Large intestine (tissue), 3 donors: ENCODE measurements at regions not wholly inside any gene's neighbourhood (a gene's known extent, or its start where the extent isn't known, plus 50 kb on each side); places are given as distances from the start of the nearest gene placed in this dataset.
A peak's percentile ranks its signal among the peaks of the same experiment; 100 is the strongest.
"Not testable (repeated sequence)": the region's sequence is repeated elsewhere in the genome, so short reads cannot be mapped to it uniquely, and the experiment has no call there.

Source experiments
- DNase-seq, 2 donors: peaks; one replicate each; pipeline versions ENCODE4 v3.0.0 to v3.0.0-alpha.2; 2013
- H3K27ac ChIP-seq: one replicate; pipeline ENCODE4 v1.5.1; 2013; ENCODE audit warnings: low read length
- H3K27me3 ChIP-seq: 2 replicates; pipeline ENCODE4 v1.6.1; 2013; ENCODE audit warnings: low read length; ENCODE audit not compliant: control insufficient read depth, insufficient read depth
- H3K36me3 ChIP-seq: 2 replicates; pipeline ENCODE4 v1.6.1; 2013; ENCODE audit warnings: low read length; ENCODE audit not compliant: control insufficient read depth, insufficient read depth
- H3K4me1 ChIP-seq: one replicate; pipeline ENCODE4 v1.6.1; 2013; ENCODE audit warnings: low read length; ENCODE audit not compliant: control insufficient read depth, insufficient read depth
- H3K4me3 ChIP-seq: one replicate; pipeline ENCODE4 v1.5.1; 2013; ENCODE audit warnings: low read length
- H3K9me3 ChIP-seq: one replicate; pipeline ENCODE4 v1.6.1; 2013; ENCODE audit warnings: mild to moderate bottlenecking, low read depth, low read length, moderate library complexity; ENCODE audit not compliant: control insufficient read depth
- WGBS: methylation state at CpG from one replicate; pipeline ENCODE4 v1.1.5; 2013; ENCODE audit warnings: low lambda C conversion rate; ENCODE audit not compliant: insufficient coverage; 5-methylcytosine and 5-hydroxymethylcytosine counted together

DNA sequence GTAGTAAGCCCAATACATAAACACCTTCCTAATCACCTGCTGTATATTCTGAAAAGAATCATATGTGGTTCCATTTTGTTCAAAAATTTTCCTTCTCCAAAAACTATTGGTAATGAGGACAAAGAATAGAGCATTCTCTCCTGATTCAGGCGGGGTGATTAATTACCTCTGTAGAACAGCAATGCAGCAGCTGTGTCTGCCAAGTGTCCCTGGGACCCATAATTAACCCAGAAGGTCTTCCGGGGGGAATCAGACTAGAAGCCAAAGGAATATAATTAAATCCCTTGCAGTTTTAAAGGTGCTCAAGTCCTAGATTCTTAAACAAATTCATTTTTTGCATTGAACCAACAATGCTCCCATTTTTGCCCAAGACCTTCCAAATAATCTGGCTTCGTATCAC lies 60.3 kb upstream of the ABLIM1 start:
- 100% methylated on average over 1 of the region's 3 CpGs for WGBS
- DNase-seq, result no peak
- no peaks in the 10 kb centered on the region for H3K4me1 ChIP-seq
- no peaks in the 10 kb centered on the region for H3K27me3 ChIP-seq
- no peaks in the 10 kb centered on the region for H3K9me3 ChIP-seq
- no peak overlapping the region for H3K4me3 ChIP-seq
- no peaks in the 10 kb centered on the region for H3K36me3 ChIP-seq
- H3K27ac ChIP-seq, result no peak overlapping the region

DNA sequence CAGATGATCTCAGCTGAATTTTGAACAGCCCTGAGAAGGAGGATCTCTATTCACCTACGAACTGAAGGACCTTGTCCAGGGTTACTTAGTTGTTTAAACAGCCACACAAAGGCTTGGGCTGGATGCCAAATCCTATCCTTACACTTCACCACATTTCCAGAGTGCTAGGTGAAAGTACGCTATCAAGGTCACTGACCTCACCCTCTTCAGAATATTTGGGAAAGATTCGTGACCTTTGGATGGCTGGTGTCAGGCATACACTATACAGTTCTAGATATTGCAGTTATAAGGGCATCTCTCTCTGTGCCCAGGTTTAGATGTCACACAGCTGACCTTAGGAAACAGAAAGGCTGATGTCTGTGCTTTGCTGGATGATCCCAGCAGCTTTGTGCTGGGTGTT lies 61.2 kb upstream of the ABLIM1 start:
- WGBS, result no CpG with 5 or more reads among the region's 3 CpGs
- H3K9me3 ChIP-seq, result no peaks in the 10 kb centered on the region
- H3K36me3 ChIP-seq, result no peaks in the 10 kb centered on the region
- H3K4me3 ChIP-seq, result no peak overlapping the region
- no peaks in the 10 kb centered on the region for H3K27me3 ChIP-seq
- H3K4me1 ChIP-seq, result no peaks in the 10 kb centered on the region
- DNase-seq, result peak in 1 of 2 donors; percentile 29
- H3K27ac ChIP-seq, result no peak overlapping the region

DNA sequence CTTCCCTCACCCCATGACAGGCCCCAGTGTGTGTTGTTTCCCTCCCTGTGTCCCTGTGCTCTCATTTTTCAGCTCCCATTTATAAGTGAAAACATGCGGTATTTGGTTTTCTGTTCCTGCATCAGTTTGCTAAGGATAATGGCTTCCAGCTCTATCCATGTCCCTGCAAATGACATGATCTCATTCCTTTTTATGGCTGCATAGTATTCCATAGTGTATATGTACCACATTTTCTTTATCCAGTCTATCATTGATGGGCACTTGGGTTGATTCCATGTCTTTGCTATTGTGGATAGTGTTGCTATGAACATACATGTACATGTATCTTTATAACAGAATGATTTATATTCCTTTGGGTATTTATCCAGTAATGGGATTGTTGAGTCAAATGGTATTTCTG lies 61.9 kb upstream of the ABLIM1 start:
- not testable (repeated sequence) for H3K27me3 ChIP-seq, H3K4me1 ChIP-seq, H3K4me3 ChIP-seq, H3K9me3 ChIP-seq, DNase-seq, H3K36me3 ChIP-seq, H3K27ac ChIP-seq
- WGBS, result 100% methylated on average over 1 of the region's 1 CpG

DNA sequence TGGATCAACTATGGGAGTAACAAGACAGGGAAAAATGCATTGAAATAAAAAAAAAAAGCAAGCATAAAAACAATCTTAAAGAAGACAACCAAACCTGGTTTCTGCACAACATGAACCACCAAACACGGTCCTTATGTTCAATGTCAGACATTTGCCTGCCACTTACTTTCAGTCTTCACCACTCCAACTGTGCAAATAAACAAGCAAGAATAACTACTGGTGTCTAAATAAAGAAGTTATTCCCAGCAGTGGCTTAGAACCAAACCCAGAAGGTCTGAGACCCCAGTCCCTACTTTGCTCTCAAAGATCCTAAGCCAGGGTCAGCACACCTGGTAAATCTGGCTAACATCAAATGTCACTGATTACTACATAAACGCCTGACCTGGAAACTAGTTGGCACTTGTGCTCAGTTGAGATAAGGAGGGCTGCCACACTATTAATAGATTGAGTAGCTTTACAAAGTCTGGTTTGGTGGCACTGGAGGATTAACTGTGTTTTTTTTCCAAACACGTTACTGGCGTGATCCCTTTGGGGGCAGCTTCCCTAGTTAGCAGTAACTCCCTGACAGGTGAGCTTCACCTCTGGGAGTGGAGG lies 62.7 kb upstream of the ABLIM1 start:
- no peak for DNase-seq
- Histone ChIP-seq H3K27me3 (no peaks in the 10 kb centered on the region), H3K4me3 (no peak overlapping the region), H3K4me1 (no peaks in the 10 kb centered on the region), H3K9me3 (no peaks in the 10 kb centered on the region), H3K27ac (no peak overlapping the region), H3K36me3 (no peaks in the 10 kb centered on the region)
- 60% methylated on average over 1 of the region's 4 CpGs for WGBS

DNA sequence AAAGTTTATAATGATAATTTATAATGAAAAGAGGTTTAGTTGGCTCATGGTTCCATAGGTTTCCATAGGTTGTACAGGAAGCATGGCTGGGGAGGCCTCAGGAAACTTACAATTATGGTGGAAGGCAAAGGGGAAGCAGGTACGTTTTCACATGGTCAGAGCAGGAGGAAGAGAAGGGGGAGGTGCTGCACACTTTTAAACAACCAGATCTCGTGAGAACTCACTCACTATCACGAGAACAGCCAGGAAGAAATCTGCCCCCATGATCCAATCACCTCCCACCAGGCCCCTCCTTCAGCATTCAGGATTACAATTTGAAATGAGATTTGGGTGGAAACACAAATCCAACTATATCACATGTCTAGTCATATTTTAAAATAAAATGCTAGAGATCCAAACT lies 64.1 kb upstream of the ABLIM1 start:
- not testable (repeated sequence) for H3K4me3 ChIP-seq, H3K4me1 ChIP-seq, H3K27ac ChIP-seq, H3K9me3 ChIP-seq, DNase-seq, H3K27me3 ChIP-seq, H3K36me3 ChIP-seq
- no CpG with 5 or more reads among the region's 3 CpGs for WGBS

DNA sequence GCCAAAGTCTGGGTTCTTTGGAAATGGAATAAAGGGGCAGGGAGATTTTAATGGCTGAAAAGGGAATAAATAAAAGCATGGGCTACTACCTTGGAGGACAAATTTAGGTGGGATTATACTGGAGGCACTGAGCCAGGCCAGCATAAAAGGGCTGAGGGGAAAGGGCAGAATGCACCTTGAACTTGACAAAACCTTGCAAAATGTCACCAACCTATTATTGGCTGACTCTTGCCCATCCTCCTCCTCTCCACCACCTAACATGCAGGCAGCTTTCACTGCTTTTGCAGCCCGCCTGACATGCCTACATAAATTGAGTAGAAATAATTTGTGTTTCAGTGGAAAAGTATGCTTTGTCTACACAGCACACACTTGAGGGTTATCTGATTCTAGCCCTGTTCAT lies 65.3 kb upstream of the ABLIM1 start:
- Histone ChIP-seq H3K4me3 (no peak overlapping the region), H3K27me3 (no peaks in the 10 kb centered on the region), H3K4me1 (no peaks in the 10 kb centered on the region), H3K27ac (no peak overlapping the region), H3K36me3 (no peaks in the 10 kb centered on the region), H3K9me3 (no peaks in the 10 kb centered on the region)
- WGBS, result no CpG with 5 or more reads among the region's 1 CpG
- no peak for DNase-seq

DNA sequence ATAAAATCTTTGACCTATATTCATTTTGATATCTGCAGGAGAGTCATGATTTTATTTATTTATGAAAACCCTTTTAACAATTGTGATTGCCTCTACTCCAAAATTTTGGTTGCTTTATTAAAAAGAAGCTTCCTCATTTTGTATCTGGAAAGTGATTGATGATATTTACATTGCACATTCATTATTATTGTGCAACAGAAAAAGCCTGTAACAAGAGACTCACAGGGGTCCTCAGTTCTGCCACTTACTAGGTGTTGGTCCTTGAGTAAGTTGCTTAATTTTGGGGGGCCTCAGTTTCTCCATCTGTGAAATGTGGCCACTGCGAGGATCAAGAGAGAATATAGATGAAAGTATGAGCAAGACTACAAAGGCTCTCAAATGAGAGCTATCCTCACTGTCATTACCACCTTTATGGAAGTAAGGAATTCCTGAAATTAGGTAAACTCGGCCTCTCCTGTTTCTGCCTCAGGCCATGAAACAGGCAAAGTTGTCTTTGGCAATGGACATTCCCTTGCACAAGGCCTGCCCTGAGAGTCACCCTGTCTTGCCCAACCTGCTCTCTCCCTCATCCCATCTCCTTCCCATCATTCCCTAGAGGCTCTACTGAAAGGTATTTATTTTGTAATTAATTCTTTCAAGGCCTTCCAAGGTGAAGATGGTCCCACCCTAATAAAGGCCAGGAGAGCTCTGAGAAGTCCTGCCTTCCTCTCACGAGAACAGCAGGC lies 66.1 kb upstream of the ABLIM1 start:
- DNase-seq, result no peak
- Histone ChIP-seq H3K27ac (no peak overlapping the region), H3K4me3 (no peak overlapping the region), H3K4me1 (no peaks in the 10 kb centered on the region), H3K9me3 (no peaks in the 10 kb centered on the region), H3K36me3 (no peaks in the 10 kb centered on the region), H3K27me3 (no peaks in the 10 kb centered on the region)
- WGBS, result no CpG with 5 or more reads among the region's 3 CpGs

DNA sequence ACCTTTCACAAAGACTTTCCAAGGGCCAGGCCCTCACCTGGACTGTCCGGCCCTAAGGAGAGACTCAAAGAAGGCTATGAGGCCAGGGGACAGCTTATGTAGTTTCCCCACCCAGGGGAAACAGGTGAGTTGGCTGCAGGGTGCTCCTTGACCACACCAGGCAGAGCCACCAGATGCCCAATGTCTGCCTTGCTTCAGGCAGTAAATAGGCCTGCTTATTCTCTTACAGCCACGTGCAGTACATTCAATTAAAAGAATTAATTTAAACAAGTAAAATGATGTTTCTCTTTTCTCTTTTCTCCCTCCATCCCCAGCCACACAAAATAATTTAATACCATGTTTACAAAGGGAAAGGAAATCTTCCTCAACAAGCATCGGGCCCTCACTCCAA lies 66.6 kb upstream of the ABLIM1 start:
- no peak overlapping the region for H3K27ac ChIP-seq
- no peak overlapping the region for H3K4me3 ChIP-seq
- H3K36me3 ChIP-seq, result no peaks in the 10 kb centered on the region
- no peaks in the 10 kb centered on the region for H3K4me1 ChIP-seq
- no peaks in the 10 kb centered on the region for H3K9me3 ChIP-seq
- no peaks in the 10 kb centered on the region for H3K27me3 ChIP-seq
- WGBS, result no CpG with 5 or more reads among the region's 3 CpGs
- DNase-seq, result no peak

DNA sequence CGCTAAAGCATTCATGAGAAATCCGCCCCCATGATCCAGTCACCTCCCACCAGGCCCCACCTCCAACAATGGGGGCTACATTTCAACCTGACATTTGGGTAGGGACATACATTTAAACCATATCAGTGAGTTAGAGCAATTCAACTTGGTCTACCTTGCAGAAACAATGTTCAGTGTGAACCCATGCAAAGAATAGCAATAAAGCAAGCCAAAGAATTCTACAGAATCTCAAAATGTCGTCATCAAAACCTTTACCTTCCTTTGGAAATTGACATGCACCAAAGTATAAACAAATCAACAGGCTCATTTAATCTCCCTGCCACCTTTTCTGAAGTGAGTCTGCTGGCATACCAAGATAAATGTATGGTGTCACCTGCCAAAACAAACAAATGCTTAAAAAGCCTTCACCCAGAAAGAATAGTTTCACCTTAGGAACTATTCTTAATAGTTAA lies 68.8 kb upstream of the ABLIM1 start:
- no peaks in the 10 kb centered on the region for H3K4me1 ChIP-seq
- no peaks in the 10 kb centered on the region for H3K36me3 ChIP-seq
- no peak overlapping the region for H3K27ac ChIP-seq
- no peaks in the 10 kb centered on the region for H3K27me3 ChIP-seq
- no CpG with 5 or more reads among the region's 3 CpGs for WGBS
- no peak for DNase-seq
- H3K9me3 ChIP-seq, result no peaks in the 10 kb centered on the region
- no peak overlapping the region for H3K4me3 ChIP-seq

DNA sequence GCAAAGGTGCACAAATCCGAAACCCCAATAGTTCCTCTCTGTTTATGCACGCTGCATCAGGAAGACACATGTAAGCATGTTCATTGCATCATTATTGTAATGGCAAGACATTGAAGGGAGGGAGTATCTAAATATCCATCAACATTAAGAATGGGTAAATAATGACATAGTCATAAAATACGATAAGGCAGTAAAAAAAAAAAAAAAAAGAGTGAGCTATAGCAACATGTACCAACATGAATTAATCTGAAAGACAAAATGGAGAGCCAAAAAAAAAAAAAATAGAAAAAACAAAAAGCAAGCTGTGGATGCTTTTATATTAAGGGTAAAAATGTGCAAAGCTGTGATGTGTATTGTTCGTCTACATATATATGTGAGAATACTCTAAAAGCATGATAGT lies 70.2 kb upstream of the ABLIM1 start:
- no peak overlapping the region for H3K27ac ChIP-seq
- H3K9me3 ChIP-seq, result no peaks in the 10 kb centered on the region
- no peak overlapping the region for H3K4me3 ChIP-seq
- no peaks in the 10 kb centered on the region for H3K27me3 ChIP-seq
- no peaks in the 10 kb centered on the region for H3K4me1 ChIP-seq
- no peak for DNase-seq
- no peaks in the 10 kb centered on the region for H3K36me3 ChIP-seq
- WGBS, result 94% methylated on average over 2 of the region's 4 CpGs

DNA sequence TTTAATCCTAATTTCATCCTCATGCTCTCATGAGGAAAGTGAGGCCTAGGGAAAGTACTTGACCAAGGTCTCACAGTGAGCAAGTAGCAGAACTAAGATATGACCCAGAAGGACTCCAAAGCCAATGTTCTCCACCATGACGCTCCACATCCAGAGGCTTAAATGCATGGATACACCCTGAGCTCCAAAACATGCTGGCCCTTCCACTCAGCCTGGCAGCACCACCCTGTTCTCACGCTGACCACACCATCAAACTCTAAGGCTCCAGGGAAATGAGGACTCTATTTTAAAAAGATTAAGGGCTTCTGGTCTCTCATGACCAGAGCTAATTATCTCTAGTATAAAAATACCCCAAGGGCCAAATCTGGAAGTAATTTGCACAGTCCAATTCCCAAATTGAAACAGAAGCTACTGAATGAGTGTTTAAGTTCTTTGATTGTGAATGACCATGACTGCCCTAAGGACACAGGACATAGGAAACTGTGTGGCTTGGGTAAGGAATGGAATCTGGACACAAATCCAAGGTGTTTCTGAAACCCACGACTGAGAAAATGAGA lies 71.1 kb upstream of the ABLIM1 start:
- Histone ChIP-seq H3K4me1 (no peaks in the 10 kb centered on the region), H3K36me3 (no peaks in the 10 kb centered on the region), H3K4me3 (no peak overlapping the region), H3K27ac (no peak overlapping the region), H3K27me3 (no peaks in the 10 kb centered on the region), H3K9me3 (no peaks in the 10 kb centered on the region)
- DNase-seq, result no peak
- 100% methylated on average over 1 of the region's 3 CpGs for WGBS
